Nephron (organoid): ENCODE measurements at regions not wholly inside any gene's neighbourhood (a gene's known extent, or its start where the extent isn't known, plus 50 kb on each side); places are given as distances from the start of the nearest gene placed in this dataset.
A peak's percentile ranks its signal among the peaks of the same experiment; 100 is the strongest.

Source experiments
- H3K27ac Mint-ChIP-seq, 3 experiments: 2 replicates each; pipeline ENCODE4 v1.8.0; 2020; ENCODE audit warnings: mixed read lengths in 3 of 3, mild to moderate bottlenecking in 2 of 3, moderate library complexity in 1 of 3
- H3K27me3 Mint-ChIP-seq: 2 replicates; pipeline ENCODE4 v1.8.0; 2021; ENCODE audit warnings: low read depth, mild to moderate bottlenecking, moderate library complexity, mixed read lengths
- H3K36me3 Mint-ChIP-seq: 2 replicates; pipeline ENCODE4 v1.8.0; 2020; ENCODE audit warnings: low read depth, mixed read lengths
- H3K4me1 Mint-ChIP-seq: 2 replicates; pipeline ENCODE4 v1.8.0; 2020; ENCODE audit warnings: mixed read lengths
- H3K4me3 Mint-ChIP-seq, 3 experiments: 2 replicates each; pipeline ENCODE4 v1.8.0; 2020; ENCODE audit warnings: mild to moderate bottlenecking in 3 of 3, mixed read lengths in 3 of 3, moderate library complexity in 2 of 3
- H3K9me3 Mint-ChIP-seq: 2 replicates; pipeline ENCODE4 v1.8.0; 2020; ENCODE audit warnings: mixed read lengths
- TF ChIP-seq, protein P1 (sequence below), 3 experiments: fragments of 200-600 bp; sonication (generic); IDR thresholded peaks; one replicate each; pipeline ENCODE4 v1.5.0; 2021; ENCODE audit warnings: antibody characterized with exemption in 3 of 3; ENCODE audit not compliant: unreplicated experiment in 3 of 3

DNA sequence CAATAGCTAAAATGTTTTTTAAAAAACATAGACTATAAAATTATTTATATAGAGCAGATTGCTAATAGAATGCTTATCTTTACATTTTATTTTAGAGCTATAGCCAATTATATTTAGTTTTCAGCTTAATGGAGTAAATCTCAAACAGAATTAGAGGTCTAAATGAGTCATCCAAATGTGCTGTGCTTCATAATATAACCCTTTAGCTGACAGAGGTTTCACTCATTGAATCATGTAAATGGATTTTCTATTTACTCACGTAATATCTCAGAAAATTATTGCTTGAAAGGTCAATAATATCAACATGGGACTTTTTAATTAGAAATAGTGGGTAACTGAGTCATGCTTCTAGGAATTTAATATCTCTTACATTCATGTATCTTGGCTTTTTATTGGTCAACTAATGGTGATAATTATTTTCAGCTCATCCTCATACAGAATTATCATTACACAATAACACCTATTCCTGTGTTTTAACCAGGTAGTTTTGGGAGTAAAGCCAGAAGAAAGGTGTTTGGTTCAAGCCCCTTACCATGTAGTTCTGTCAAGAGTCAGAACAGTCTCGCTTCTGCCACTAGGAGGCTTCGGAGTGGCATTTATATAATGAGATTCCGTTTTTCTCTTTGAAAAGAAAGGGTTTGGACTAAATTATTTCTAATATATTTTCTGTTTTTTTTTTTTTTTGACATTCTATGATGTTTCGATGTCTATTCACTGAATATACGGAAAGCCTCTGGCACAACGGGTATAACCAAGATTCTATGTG, 217.6 kb downstream of the CDH7 start:
- no peak overlapping the region for H3K27ac Mint-ChIP-seq
- H3K4me3 Mint-ChIP-seq: no peak overlapping the region
- H3K9me3 Mint-ChIP-seq: no peaks in the 10 kb centered on the region
- H3K27me3 Mint-ChIP-seq: no peaks in the 10 kb centered on the region
- H3K4me1 Mint-ChIP-seq: no peaks in the 10 kb centered on the region
- no peaks in the 10 kb centered on the region for H3K36me3 Mint-ChIP-seq
- TF ChIP-seq, protein P1, sequence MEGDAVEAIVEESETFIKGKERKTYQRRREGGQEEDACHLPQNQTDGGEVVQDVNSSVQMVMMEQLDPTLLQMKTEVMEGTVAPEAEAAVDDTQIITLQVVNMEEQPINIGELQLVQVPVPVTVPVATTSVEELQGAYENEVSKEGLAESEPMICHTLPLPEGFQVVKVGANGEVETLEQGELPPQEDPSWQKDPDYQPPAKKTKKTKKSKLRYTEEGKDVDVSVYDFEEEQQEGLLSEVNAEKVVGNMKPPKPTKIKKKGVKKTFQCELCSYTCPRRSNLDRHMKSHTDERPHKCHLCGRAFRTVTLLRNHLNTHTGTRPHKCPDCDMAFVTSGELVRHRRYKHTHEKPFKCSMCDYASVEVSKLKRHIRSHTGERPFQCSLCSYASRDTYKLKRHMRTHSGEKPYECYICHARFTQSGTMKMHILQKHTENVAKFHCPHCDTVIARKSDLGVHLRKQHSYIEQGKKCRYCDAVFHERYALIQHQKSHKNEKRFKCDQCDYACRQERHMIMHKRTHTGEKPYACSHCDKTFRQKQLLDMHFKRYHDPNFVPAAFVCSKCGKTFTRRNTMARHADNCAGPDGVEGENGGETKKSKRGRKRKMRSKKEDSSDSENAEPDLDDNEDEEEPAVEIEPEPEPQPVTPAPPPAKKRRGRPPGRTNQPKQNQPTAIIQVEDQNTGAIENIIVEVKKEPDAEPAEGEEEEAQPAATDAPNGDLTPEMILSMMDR (IDR thresholded peaks at IDR 0.05; ENCODE audit: unreplicated experiment in 3 of 3): peak; percentile 41 to 52 (median 45)

DNA sequence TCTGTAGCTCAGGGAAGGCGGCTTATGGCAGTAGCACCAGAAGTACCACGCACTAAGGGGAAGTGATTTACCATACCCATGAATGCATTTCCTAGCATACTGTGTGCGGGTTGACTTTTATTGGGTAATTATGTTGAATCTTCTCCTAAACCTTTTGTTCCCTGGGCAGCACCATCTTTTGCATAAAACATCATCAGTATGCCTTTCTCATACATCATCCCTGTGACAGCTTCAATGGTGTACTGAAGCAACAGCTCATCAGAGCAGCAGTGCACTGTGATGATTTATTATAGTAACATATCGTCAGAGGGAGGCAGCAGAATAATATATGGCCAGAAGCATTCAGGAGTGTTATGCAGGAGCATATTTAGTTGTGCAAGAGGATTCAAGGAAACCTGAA, 204.9 kb downstream of the CDH7 start:
- no peaks in the 10 kb centered on the region for H3K4me1 Mint-ChIP-seq
- H3K9me3 Mint-ChIP-seq: no peaks in the 10 kb centered on the region
- no peaks in the 10 kb centered on the region for H3K27me3 Mint-ChIP-seq
- TF ChIP-seq, protein P1 (IDR thresholded peaks at IDR 0.05; ENCODE audit: unreplicated experiment in 3 of 3): no peak
- H3K27ac Mint-ChIP-seq: no peak overlapping the region
- no peaks in the 10 kb centered on the region for H3K36me3 Mint-ChIP-seq
- H3K4me3 Mint-ChIP-seq: no peak overlapping the region

DNA sequence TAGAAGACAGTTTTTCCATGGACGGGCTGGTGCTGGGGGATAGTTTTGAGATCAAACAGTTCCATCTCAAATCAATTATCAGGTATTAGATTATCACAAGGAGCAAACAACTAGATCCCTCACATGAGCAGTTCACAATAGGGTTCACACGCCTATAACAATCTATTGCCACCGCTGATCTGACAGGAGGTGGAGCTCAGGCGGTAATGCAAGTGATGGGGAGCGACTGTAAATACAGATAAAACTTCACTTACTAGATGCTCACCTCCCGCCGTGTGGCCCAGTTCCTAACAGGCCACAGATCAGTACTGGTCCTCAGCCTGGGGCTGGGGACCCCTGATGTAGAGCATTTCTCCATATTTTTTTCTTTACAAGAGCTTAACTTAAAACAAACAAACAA, 203.6 kb downstream of the CDH7 start:
- no peaks in the 10 kb centered on the region for H3K36me3 Mint-ChIP-seq
- H3K27me3 Mint-ChIP-seq: no peaks in the 10 kb centered on the region
- H3K9me3 Mint-ChIP-seq: no peaks in the 10 kb centered on the region
- TF ChIP-seq, protein P1 (IDR thresholded peaks at IDR 0.05; ENCODE audit: unreplicated experiment in 3 of 3): no peak
- no peak overlapping the region for H3K4me3 Mint-ChIP-seq
- H3K27ac Mint-ChIP-seq: no peak overlapping the region
- no peaks in the 10 kb centered on the region for H3K4me1 Mint-ChIP-seq

DNA sequence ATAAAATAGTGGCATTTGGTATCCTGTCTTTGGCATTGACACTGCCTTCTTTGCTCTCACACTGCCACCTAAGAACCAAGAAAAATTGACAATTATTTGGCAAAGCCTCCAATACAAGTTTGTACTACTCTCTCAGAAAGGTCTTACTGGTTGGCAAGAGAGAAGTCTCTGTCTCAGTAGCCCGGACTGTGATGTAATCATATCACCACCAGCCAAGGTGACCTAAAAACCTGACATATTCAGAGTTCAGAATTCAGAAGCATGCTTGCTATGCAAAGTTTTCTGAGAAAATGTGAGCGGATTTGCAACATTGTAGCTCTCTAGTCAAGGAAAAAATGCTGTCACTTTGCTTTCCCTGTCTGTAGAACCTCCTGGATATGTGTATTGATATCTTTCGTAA, 196.0 kb downstream of the CDH7 start:
- no peaks in the 10 kb centered on the region for H3K36me3 Mint-ChIP-seq

DNA sequence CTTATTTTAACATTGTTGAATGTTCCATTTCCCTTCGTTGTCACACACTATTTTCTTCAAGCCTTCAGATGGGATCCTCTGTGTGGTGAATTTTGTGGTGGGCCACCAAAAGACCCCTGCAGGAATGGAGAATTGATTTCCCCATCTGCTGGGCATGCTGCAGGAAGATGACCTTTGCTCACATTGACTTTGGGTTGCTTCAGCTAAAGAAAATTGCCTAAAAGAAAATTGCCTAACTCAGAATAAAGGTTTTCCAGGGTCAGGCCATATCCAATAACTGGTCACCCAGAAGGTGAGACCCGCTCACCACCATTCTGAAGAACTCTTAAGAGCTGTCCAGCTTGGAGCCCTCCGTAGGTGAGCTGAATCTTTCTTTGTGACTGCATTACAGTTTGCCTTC, 192.5 kb downstream of the CDH7 start:
- no peak overlapping the region for H3K27ac Mint-ChIP-seq
- no peaks in the 10 kb centered on the region for H3K36me3 Mint-ChIP-seq
- H3K4me1 Mint-ChIP-seq: no peaks in the 10 kb centered on the region
- no peaks in the 10 kb centered on the region for H3K9me3 Mint-ChIP-seq
- no peaks in the 10 kb centered on the region for H3K27me3 Mint-ChIP-seq
- TF ChIP-seq, protein P1 (IDR thresholded peaks at IDR 0.05; ENCODE audit: unreplicated experiment in 3 of 3): no peak
- no peak overlapping the region for H3K4me3 Mint-ChIP-seq

More for the DNA sequence above, 196.0 kb downstream of the CDH7 start:
- no peaks in the 10 kb centered on the region for H3K4me1 Mint-ChIP-seq
- no peak overlapping the region for H3K4me3 Mint-ChIP-seq
- H3K27ac Mint-ChIP-seq: no peak overlapping the region
- TF ChIP-seq, protein P1 (IDR thresholded peaks at IDR 0.05; ENCODE audit: unreplicated experiment in 3 of 3): no peak
- H3K27me3 Mint-ChIP-seq: no peaks in the 10 kb centered on the region
- no peaks in the 10 kb centered on the region for H3K9me3 Mint-ChIP-seq

DNA sequence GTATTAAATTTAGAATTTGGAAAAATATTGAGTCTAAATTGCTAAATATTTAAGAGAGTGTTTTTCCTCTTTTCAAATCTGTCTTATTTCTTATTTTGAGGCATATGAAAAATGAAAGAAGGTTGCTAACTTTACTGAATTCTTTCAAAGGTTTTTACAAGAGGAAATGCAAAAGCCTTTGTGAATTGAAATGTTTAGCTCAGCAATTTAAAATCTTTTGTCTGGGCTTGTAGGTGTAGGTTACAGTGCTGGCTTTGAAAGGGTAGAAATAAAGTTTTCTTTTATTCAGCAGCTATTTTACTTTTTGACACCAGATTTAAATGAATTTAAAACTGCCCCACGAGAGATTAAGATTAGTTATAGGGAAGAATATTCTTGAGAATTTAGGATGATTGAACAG, 192.0 kb downstream of the CDH7 start:
- H3K27me3 Mint-ChIP-seq: no peaks in the 10 kb centered on the region
- H3K36me3 Mint-ChIP-seq: no peaks in the 10 kb centered on the region
- no peak overlapping the region for H3K27ac Mint-ChIP-seq
- H3K4me1 Mint-ChIP-seq: no peaks in the 10 kb centered on the region
- no peaks in the 10 kb centered on the region for H3K9me3 Mint-ChIP-seq
- no peak overlapping the region for H3K4me3 Mint-ChIP-seq
- TF ChIP-seq, protein P1 (IDR thresholded peaks at IDR 0.05; ENCODE audit: unreplicated experiment in 3 of 3): no peak
